LNCAP (cell line): ENCODE measurements at regions not wholly inside any gene's neighbourhood (a gene's known extent, or its start where the extent isn't known, plus 50 kb on each side); places are given as distances from the start of the nearest gene placed in this dataset.

Experiments
- TF ChIP-seq, protein P1 (sequence below): fragments of 450-650 bp; IDR thresholded peaks from 2 replicates; pipeline ENCODE4 v1.5.1; 2017; ENCODE audit warnings: mild to moderate bottlenecking

DNA sequence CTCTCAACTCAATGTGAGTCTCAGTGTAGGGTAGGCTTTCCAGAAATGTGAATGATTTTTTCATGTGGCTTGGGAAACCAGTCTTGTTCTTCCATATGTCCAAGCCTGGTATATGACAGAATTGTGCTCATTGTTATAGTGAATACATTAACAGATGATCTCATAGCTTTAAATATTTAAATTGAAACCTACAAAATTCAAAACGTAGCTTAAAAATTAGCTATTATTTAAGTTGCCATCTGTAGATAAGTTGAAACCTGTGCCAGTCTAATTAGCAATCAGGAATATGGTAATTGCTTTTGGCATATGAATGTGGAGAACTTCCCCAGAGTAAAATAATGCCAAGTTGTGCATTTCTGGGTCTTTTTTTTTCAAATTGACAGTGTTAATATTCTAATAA lies 891.6 kb upstream of the SEL1L start:
- TF ChIP-seq, protein P1, sequence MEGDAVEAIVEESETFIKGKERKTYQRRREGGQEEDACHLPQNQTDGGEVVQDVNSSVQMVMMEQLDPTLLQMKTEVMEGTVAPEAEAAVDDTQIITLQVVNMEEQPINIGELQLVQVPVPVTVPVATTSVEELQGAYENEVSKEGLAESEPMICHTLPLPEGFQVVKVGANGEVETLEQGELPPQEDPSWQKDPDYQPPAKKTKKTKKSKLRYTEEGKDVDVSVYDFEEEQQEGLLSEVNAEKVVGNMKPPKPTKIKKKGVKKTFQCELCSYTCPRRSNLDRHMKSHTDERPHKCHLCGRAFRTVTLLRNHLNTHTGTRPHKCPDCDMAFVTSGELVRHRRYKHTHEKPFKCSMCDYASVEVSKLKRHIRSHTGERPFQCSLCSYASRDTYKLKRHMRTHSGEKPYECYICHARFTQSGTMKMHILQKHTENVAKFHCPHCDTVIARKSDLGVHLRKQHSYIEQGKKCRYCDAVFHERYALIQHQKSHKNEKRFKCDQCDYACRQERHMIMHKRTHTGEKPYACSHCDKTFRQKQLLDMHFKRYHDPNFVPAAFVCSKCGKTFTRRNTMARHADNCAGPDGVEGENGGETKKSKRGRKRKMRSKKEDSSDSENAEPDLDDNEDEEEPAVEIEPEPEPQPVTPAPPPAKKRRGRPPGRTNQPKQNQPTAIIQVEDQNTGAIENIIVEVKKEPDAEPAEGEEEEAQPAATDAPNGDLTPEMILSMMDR, result no peak

- TF ChIP-seq, protein P1, result no peak
Measured at GRCh38 chr14:82431031-82431430, 897.4 kb upstream of the SEL1L start.

DNA sequence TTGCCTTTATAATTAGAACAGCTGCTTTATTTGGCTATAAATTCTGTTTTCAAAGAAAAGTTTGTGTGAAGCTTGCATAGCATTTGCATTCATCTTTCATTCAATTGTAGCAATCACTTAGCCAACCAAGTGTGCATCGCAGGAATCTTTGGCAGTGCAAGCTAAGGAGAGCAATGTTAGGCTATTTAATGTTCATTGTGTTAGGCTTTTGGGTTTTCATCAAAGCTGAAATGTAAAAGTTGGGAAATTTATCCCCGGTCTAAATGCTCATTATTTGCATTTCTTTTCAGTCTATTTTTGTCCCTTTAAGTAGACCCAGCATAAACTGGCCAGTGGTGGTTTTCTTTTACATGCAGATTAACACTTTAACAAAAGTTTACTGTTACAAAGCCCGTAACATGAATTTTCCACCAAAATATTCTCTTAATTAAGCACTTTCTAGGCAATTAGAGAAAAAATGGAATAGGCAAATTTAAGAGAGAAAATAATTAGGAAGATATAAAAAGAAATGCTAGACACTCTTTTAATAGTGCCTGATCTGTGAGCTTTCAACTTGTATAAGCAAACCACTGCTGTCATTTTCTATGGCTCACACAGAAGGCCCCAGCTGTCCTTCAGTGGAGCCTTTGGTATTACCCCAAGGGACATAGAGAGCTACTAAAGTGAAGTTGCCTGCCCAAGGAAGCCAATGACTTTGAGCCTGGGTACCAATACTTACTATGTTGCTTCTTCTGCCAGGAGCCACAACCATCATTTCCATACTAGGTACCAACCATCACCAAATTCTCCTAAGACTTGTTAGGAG lies 898.9 kb upstream of the SEL1L start:
- TF ChIP-seq, protein P1, result no peak

DNA sequence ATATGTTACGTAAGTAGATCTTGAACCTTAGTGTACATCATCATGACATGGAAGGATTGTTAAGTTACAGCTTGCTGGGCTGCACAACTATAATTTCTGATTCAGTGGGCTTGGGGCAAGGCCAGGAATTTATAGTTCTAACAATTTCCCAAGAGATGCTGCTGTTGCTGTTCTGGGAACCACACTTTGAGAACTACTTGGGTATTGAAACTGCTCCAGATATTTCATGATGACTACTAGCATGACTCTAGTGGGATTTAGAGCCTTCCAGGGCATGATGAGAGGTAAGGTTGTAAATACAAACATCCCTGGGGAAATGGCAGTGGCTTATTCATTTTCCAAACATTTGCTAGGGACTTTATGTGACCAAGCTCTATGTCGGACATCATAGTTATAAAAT lies 904.8 kb upstream of the SEL1L start:
- TF ChIP-seq, protein P1, result no peak

DNA sequence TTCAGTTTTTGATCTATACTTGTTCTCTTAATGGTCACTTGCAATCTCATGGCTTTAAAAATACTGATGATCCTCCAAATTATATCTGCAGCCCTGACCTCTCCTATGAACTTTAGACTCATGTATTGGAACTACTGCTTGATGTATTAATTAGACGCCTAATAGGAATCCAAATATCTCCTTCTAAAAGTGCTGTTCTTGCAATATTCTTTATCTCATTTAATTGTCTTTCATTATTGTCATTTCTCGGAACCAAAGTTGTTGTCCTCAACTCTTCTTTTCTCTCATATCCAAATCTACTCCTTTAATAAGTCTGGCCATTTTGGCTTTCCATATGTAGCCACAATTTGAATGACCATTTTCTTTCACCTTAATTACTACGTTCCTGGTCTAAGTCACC lies 907.6 kb upstream of the SEL1L start:
- TF ChIP-seq, protein P1, result no peak

- TF ChIP-seq, protein P1, result no peak
Measured at GRCh38 chr14:82445810-82446570, 912.3 kb upstream of the SEL1L start.

DNA sequence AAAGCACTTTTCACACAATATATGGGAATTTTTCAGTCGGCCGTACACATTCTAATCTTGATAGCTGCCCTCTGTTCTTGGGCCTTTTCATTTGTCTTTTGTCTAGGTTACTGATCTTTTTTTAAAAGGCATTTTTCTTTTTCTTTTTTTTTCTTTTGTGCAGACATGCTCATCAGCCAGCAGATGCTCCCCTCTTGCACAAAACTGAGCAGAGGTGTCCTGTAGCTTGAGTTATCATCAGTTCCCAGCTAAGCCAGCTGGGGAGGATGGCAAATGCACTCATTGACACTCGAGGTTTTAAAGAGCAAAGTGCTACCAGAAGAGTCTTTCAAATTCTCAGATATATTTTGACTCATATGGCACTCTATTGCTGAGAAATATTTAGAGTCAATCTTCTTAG lies 913.9 kb upstream of the SEL1L start:
- TF ChIP-seq, protein P1, result no peak
